Prostate gland (tissue), 2 donors: ENCODE measurements at regions not wholly inside any gene's neighbourhood (a gene's known extent, or its start where the extent isn't known, plus 50 kb on each side); places are given as distances from the start of the nearest gene placed in this dataset.

Experiments used
- POLR2A ChIP-seq: fragments of 450-650 bp; IDR thresholded peaks from one replicate; pipeline ENCODE4 v1.6.1; 2016; ENCODE audit warnings: antibody characterized with exemption, mild to moderate bottlenecking
- POLR2AphosphoS5 ChIP-seq: sonication (generic); formaldehyde crosslinking; IDR thresholded peaks from one replicate; pipeline ENCODE4 v1.6.1; 2017; ENCODE audit warnings: antibody characterized with exemption
- TF ChIP-seq, protein P1 (sequence below), 4 experiments: fragments of 200-600 bp in 2 of 4; fragments of 450-650 bp in 2 of 4; sonication (generic) in 2 of 4; IDR thresholded peaks; 1 replicate in 3 of 4; 2 replicates in 1 of 4; pipeline ENCODE4 v1.5.1; 2016 to 2019; ENCODE audit warnings: antibody characterized with exemption in 4 of 4, mild to moderate bottlenecking in 2 of 4, moderate library complexity in 2 of 4

DNA sequence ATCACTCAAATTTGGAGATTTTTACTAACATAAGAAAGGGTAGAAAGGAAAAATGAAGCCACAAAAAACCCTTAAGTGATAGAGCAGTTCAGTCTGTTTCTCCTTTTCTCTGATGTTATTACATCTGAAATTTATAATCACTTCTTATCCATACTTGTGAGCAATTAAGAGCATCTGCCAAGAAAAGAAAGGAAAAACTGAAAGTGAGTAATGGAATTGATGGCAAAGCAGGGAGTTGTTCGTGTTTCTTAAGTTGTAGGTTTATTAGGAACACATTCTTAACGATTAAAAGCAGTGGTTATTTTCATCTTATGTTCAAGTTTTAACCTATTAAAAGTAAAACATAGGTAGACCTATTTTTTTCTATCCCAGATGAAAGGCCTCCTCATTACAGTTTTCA, 277.7 kb downstream of the RND3 start:
- TF ChIP-seq, protein P1, sequence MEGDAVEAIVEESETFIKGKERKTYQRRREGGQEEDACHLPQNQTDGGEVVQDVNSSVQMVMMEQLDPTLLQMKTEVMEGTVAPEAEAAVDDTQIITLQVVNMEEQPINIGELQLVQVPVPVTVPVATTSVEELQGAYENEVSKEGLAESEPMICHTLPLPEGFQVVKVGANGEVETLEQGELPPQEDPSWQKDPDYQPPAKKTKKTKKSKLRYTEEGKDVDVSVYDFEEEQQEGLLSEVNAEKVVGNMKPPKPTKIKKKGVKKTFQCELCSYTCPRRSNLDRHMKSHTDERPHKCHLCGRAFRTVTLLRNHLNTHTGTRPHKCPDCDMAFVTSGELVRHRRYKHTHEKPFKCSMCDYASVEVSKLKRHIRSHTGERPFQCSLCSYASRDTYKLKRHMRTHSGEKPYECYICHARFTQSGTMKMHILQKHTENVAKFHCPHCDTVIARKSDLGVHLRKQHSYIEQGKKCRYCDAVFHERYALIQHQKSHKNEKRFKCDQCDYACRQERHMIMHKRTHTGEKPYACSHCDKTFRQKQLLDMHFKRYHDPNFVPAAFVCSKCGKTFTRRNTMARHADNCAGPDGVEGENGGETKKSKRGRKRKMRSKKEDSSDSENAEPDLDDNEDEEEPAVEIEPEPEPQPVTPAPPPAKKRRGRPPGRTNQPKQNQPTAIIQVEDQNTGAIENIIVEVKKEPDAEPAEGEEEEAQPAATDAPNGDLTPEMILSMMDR (IDR thresholded peaks at IDR 0.05): no peak
- no peak for TF ChIP-seq POLR2AphosphoS5
- no peak for TF ChIP-seq POLR2A
